IMR-90 (cell line): ENCODE measurements at regions not wholly inside any gene's neighbourhood (a gene's known extent, or its start where the extent isn't known, plus 50 kb on each side); places are given as distances from the start of the nearest gene placed in this dataset.

Experiments used
- ATAC-seq: fragments of 200-7000 bp; cut with Tn5 transposase; 2 replicates; pipeline ENCODE4 v1.9.1; 2020; ENCODE audit warnings: low read depth, mild to moderate bottlenecking, moderate library complexity
- BruUV-seq: library from RNA; stranded (reverse); fragments of 400-500 nt; replicated peaks from 2 replicates; lab custom pipeline; 2021; lab: Mats Ljungman, UMichigan
- CTCF ChIA-PET: fragments of 300-600 bp; formaldehyde crosslinking; extraction: SDS; loops from one replicate; lab custom pipeline; 2021; ENCODE audit warnings: antibody characterized with exemption; lab: Yijun Ruan, JAX
- POLR2A ChIA-PET: fragments of 300-600 bp; sonication (Branson Sonifier 250); formaldehyde crosslinking; loops from one replicate; lab custom pipeline; 2022; ENCODE audit warnings: antibody characterized with exemption; ENCODE audit not compliant: unreplicated experiment; lab: Charles Lee
- DNase-seq: peaks from one replicate; pipeline ENCODE4 v3.0.0; 2013
- H2AFZ ChIP-seq: replicated peaks from 2 replicates; pipeline ENCODE3; 2013; ENCODE audit warnings: low read length, mild to moderate bottlenecking; ENCODE audit not compliant: poor library complexity
- H2AK5ac ChIP-seq: 2 replicates; pipeline ENCODE4 v1.6.1; 2013; ENCODE audit warnings: low read depth, low read length, inconsistent platforms
- H2AK9ac ChIP-seq: replicated peaks from 2 replicates; pipeline ENCODE3; 2013; ENCODE audit warnings: mild to moderate bottlenecking, low read depth, low read length, moderate library complexity; ENCODE audit not compliant: poor library complexity
- H2BK120ac ChIP-seq: 2 replicates; pipeline ENCODE4 v1.6.1; 2013; ENCODE audit warnings: low read depth, low read length, inconsistent platforms
- H2BK15ac ChIP-seq: 3 replicates; pipeline ENCODE4 v1.6.1; 2013; ENCODE audit warnings: low read depth, low read length, inconsistent platforms
- H2BK20ac ChIP-seq: 2 replicates; pipeline ENCODE4 v1.6.1; 2013; ENCODE audit warnings: low read depth, mild to moderate bottlenecking, inconsistent platforms, low read length, moderate library complexity
- H2BK5ac ChIP-seq: 2 replicates; pipeline ENCODE4 v1.6.1; 2013; ENCODE audit warnings: mild to moderate bottlenecking, low read depth, low read length, inconsistent platforms; ENCODE audit not compliant: poor library complexity, severe bottlenecking
- H3K14ac ChIP-seq: replicated peaks from 2 replicates; pipeline ENCODE4 v1.6.1; 2013; ENCODE audit warnings: low read depth, low read length, inconsistent platforms
- H3K18ac ChIP-seq: 2 replicates; pipeline ENCODE4 v1.6.1; 2013; ENCODE audit warnings: low read depth, low read length, control low read depth
- H3K23ac ChIP-seq: 2 replicates; pipeline ENCODE4 v1.6.1; 2013; ENCODE audit warnings: low read depth, low read length, inconsistent platforms
- H3K27ac ChIP-seq: 2 replicates; pipeline ENCODE4 v1.5.1; 2013; ENCODE audit warnings: mild to moderate bottlenecking, control low read depth, low read length; ENCODE audit not compliant: insufficient read depth
- H3K27me3 ChIP-seq: 2 replicates; pipeline ENCODE4 v1.6.1; 2013; ENCODE audit warnings: low read length; ENCODE audit not compliant: control insufficient read depth, insufficient read depth
- H3K36me3 ChIP-seq: 2 replicates; pipeline ENCODE4 v1.6.1; 2013; ENCODE audit warnings: low read length, mixed read lengths; ENCODE audit not compliant: control insufficient read depth, insufficient read depth
- H3K4ac ChIP-seq: 2 replicates; pipeline ENCODE4 v1.6.1; 2013; ENCODE audit warnings: low read depth, low read length, inconsistent platforms
- H3K4me1 ChIP-seq: 2 replicates; pipeline ENCODE4 v1.6.1; 2013; ENCODE audit warnings: low read length, mixed read lengths; ENCODE audit not compliant: control insufficient read depth, insufficient read depth
- H3K4me2 ChIP-seq: 2 replicates; pipeline ENCODE4 v1.6.1; 2013; ENCODE audit warnings: low read depth, mild to moderate bottlenecking, control low read depth, low read length, moderate library complexity
- H3K4me3 ChIP-seq: 2 replicates; pipeline ENCODE4 v1.5.1; 2013; ENCODE audit warnings: low read depth, mild to moderate bottlenecking, control low read depth, low read length, moderate library complexity; ENCODE audit not compliant: insufficient read depth
- H3K56ac ChIP-seq: 2 replicates; pipeline ENCODE4 v1.6.1; 2013; ENCODE audit warnings: low read length, inconsistent platforms; ENCODE audit not compliant: insufficient read depth; ENCODE audit errors: extremely low read depth
- H3K79me1 ChIP-seq, 2 experiments: 2 replicates each; pipeline ENCODE4 v1.6.1; 2013; ENCODE audit warnings: low read length in 2 of 2, inconsistent platforms in 1 of 2, low read depth in 1 of 2
- H3K9ac ChIP-seq: 2 replicates; pipeline ENCODE4 v1.6.1; 2013; ENCODE audit warnings: low read depth, low read length, control low read depth
- H3K9me1 ChIP-seq: 2 replicates; pipeline ENCODE4 v1.6.1; 2013; ENCODE audit warnings: low read length, inconsistent platforms; ENCODE audit not compliant: insufficient read depth
- H3K9me3 ChIP-seq: 2 replicates; pipeline ENCODE4 v1.6.1; 2013; ENCODE audit warnings: low read length; ENCODE audit not compliant: control insufficient read depth, insufficient read depth
- H4K20me1 ChIP-seq: 2 replicates; pipeline ENCODE4 v1.6.1; 2013; ENCODE audit warnings: low read length, inconsistent platforms; ENCODE audit not compliant: insufficient read depth
- H4K5ac ChIP-seq: 2 replicates; pipeline ENCODE4 v1.6.1; 2013; ENCODE audit warnings: mild to moderate bottlenecking, low read depth, low read length, control low read depth
- H4K8ac ChIP-seq, 2 experiments: 2 replicates each; pipeline ENCODE4 v1.6.1; 2013; ENCODE audit warnings: low read depth in 2 of 2, low read length in 2 of 2, control low read depth in 1 of 2, inconsistent platforms in 1 of 2
- H4K91ac ChIP-seq: 2 replicates; pipeline ENCODE4 v1.6.1; 2013; ENCODE audit warnings: low read depth, low read length, inconsistent platforms; ENCODE audit not compliant: insufficient read depth
- MAFK ChIP-seq: IDR thresholded peaks from 2 replicates; pipeline ENCODE4 v1.6.1; 2012; ENCODE audit warnings: low read depth, low read length, improper control_type of control experiment
- WGBS, 2 experiments: methylation state at CpG; one replicate each; pipeline versions ENCODE4 v1.1.5 to v1.1.7; 2013; ENCODE audit warnings: missing lambda C conversion rate in 2 of 2; ENCODE audit not compliant: insufficient read length in 1 of 2; ENCODE audit errors: extremely low coverage in 2 of 2; 5-methylcytosine and 5-hydroxymethylcytosine counted together
- dilution Hi-C: fragments of 300-500 bp; cut with HindIII; formaldehyde crosslinking; loops from one replicate; pipeline ENCODE4 v1.14.3; 2018; ENCODE audit warnings: low sequenced_read_pairs; ENCODE audit not compliant: unreplicated experiment
- in situ Hi-C: fragments of 300-500 bp; cut with MboI; formaldehyde crosslinking; loops from 3 replicates; pipeline ENCODE4 v1.14.3; 2019; ENCODE audit warnings: low sequenced_read_pairs, inconsistent platforms, mixed read lengths
- intact Hi-C: fragments of 100-400 bp; cut with micrococcal nuclease; formaldehyde crosslinking; loops from 2 replicates; pipeline ENCODE4 v1.10.0; 2022
- TF ChIP-seq, protein P1 (sequence below): fragments of 150-350 bp; IDR thresholded peaks from 2 replicates; pipeline ENCODE4 v1.6.1; 2017; ENCODE audit warnings: mild to moderate bottlenecking, antibody characterized with exemption, low read length, low read depth

DNA sequence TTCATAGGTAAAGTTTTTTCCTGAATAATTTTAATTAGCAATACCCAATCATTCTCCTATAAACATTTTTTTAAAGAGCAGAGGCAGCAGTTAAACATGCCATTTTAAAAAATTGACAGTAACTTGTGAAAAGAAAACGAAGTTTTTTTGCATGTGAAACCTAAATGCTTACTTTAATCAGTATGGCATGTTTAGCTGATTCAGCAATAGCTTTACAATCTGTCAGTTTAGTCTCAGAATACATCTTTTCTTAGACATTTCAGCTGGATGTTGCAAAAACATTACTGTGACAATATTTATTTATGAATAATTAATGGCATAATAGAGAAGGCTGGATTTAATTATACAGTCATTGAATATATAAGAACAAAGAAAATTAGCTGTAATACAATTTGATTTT, 1132.4 kb upstream of the ADGRL2 start:
- DNase-seq (no peak), ATAC-seq (no peak)
- H3K23ac ChIP-seq: no peak overlapping the region
- H3K79me1 ChIP-seq: no peaks in the 10 kb centered on the region
- H2BK15ac ChIP-seq: no peak overlapping the region
- dilution Hi-C loops: no loop called here
- no peak overlapping the region for H4K8ac ChIP-seq
- H3K18ac ChIP-seq: no peak overlapping the region
- no peak overlapping the region for H2AK5ac ChIP-seq
- H2BK20ac ChIP-seq: no peak overlapping the region
- H3K4ac ChIP-seq: no peak overlapping the region
- no peaks in the 10 kb centered on the region for H3K27me3 ChIP-seq
- H3K9ac ChIP-seq: no peak overlapping the region
- H3K14ac ChIP-seq: no peak overlapping the region
- intact Hi-C loops: no loop called here
- H3K9me1 ChIP-seq: no peaks in the 10 kb centered on the region
- in situ Hi-C loops: no loop called here
- TF ChIP-seq MAFK: peak; percentile 89
- TF ChIP-seq, protein P1, sequence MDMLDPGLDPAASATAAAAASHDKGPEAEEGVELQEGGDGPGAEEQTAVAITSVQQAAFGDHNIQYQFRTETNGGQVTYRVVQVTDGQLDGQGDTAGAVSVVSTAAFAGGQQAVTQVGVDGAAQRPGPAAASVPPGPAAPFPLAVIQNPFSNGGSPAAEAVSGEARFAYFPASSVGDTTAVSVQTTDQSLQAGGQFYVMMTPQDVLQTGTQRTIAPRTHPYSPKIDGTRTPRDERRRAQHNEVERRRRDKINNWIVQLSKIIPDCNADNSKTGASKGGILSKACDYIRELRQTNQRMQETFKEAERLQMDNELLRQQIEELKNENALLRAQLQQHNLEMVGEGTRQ: no peak
- no peak overlapping the region for H4K91ac ChIP-seq
- H4K5ac ChIP-seq: no peak overlapping the region
- no peaks in the 10 kb centered on the region for H3K9me3 ChIP-seq
- ChIA-PET CTCF (no interaction called here), POLR2A (no interaction called here)
- BruUV-seq: no TSS peak
- H3K4me1 ChIP-seq: no peaks in the 10 kb centered on the region
- WGBS, 2 experiments: no CpG with 5 or more reads among the region's 1 CpG
- H2AFZ ChIP-seq: no peak overlapping the region
- no peak overlapping the region for H3K56ac ChIP-seq
- H4K20me1 ChIP-seq: no peaks in the 10 kb centered on the region
- H2BK5ac ChIP-seq: no peak overlapping the region
- H3K4me2 ChIP-seq: no peak overlapping the region
- H3K27ac ChIP-seq: no peak overlapping the region
- no peaks in the 10 kb centered on the region for H3K36me3 ChIP-seq
- H2AK9ac ChIP-seq: no peak overlapping the region
- no peak overlapping the region for H2BK120ac ChIP-seq
- H3K4me3 ChIP-seq: no peak overlapping the region
